Ishikawa (cell line): ENCODE measurements at regions not wholly inside any gene's neighbourhood (a gene's known extent, or its start where the extent isn't known, plus 50 kb on each side); places are given as distances from the start of the nearest gene placed in this dataset.

Experiments
- CEBPB ChIP-seq: IDR thresholded peaks from 2 replicates; pipeline ENCODE4 v1.6.1; 2012
- EP300 ChIP-seq: IDR thresholded peaks from 2 replicates; pipeline ENCODE4 v1.6.1; 2012; ENCODE audit warnings: borderline replicate concordance

DNA sequence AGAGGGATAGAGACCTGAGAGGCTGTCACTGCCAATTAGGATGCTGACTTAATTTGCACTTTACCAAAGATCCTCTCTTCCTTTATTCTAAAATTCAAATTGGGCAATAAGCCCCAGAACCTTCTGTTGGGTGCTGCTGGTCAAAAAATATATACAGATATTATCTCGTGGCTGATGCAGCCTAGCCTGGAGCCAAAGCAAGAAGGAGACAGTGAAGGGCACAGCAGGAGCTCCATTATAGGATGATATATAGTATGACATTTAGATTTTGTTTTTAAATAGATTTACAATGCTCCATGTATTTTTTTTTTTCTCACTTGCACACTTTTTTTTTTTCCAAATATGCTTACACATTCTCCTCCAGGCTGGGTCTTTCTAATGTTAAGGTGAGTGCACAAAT is 579.3 kb downstream of the PIK3C3 start:
- TF ChIP-seq EP300 (no peak), CEBPB (no peak)
